Activated CD4-positive, alpha-beta T cell treated with anti-CD3 and anti-CD28 coated beads for 4 hours (primary cell): ENCODE measurements at regions not wholly inside any gene's neighbourhood (a gene's known extent, or its start where the extent isn't known, plus 50 kb on each side); places are given as distances from the start of the nearest gene placed in this dataset.
"Not testable (repeated sequence)": the region's sequence is repeated elsewhere in the genome, so short reads cannot be mapped to it uniquely, and the experiment has no call there.

Experiments used
- DNase-seq, 2 donors: peaks; one replicate each; pipeline ENCODE4 v3.0.0-alpha.2; 2020

DNA sequence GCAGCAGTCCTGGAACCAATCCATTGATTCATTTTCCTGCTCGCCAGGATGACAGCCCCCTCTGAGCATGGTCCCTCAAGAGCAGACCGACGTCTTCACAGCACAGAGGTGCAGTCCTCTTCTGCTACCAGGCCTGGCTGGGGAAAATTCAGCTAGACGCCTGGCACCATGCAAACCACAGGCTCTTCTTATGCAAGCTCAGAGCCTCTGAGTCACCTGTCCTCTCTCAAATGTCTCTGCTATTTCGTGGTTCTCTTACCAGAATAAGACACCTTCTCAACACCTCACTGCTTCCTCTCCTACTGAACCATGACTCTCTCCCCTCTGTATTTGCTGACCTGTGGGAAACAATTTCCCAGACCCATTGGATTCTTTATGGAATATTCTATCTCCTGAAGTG, 79.8 kb upstream of the CYRIA start:
- DNase-seq = no peak

GRCh38 chr2:16744521-16744920, 78.9 kb upstream of the CYRIA start:
- DNase-seq = no peak

DNA sequence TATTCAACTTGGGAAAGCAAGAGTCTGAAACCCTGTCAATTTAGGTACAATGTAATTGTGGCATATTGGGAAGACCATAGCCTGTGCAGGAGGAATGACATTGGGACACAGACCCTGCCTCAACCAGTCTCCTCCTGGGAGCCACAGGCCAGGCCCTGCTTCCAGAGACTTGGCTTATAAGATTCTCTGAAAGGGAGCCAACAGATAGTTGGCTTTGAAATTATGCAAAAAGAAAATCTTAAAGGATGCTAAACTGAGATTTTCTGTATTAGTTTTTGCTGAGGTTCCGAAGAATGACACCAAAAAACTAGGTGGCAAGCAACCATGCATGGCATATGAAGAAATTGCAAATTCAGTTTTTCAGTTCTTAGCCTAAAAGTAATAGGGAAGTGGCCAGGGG, 76.4 kb upstream of the CYRIA start:
- DNase-seq = no peak

- DNase-seq = no peak
These were observed 75.9 kb upstream of the CYRIA start for GRCh38 chr2:16741498-16741897.

DNA sequence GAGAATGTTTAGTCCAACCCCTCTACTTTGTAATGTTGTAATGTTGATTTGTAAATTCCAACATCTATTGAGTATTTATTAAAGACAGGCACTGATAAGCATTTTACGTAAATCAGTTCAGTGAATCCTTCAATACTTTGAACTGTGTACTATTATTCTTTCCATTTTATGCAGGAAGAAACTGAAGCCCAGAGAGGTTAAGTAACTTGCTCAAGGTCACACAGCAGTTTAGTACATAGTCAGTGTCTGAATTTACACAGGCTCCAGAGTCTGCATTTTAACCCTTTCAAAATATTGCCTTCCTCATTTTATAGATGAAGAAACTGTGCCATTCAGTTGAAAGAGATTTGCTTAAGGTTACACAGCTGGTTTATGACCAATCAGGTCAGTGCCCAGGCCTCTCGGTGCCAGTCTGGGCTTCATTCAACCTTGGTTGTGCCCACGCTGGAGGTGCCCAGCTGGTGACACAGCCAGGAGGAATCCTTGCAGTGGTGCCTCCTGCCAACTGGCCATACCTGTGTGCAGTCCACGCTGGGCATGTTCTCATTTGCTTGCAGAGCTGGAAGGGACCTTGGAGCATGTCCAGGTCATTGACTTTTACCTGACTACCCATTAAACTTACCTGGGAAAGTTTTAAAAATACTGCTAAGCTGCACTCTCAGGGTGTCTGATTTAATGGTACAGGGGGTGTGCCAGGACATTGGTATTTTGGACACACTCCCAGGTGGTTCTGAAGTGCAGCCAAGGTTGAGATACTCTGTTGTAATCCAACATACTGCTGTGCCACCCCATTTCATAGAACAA, 74.3 kb upstream of the CYRIA start:
- DNase-seq = no peak

GRCh38 chr2:16738361-16739225, 73.0 kb upstream of the CYRIA start:
- DNase-seq = no peak

DNA sequence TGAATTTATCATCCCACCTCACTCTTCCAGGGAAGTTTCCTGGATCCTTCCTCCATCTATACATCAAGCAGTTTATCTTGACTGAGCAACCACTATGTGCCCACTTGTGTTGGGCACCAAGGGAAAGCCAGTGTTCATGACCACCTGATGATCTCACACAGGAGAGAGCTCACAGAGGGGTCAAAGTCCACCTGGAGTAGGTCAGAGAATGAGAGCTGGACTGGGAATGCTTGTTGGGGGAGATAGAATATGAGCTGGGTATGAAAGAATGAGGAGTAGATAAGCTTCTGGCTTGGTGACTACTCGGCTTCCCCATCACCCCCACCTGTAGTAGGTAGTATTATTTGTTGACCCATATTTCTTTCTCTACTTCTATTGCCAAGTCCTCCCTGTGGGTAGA, 72.2 kb upstream of the CYRIA start:
- DNase-seq = no peak

GRCh38 chr2:16736633-16737032, 71.0 kb upstream of the CYRIA start:
- no peak for DNase-seq

DNA sequence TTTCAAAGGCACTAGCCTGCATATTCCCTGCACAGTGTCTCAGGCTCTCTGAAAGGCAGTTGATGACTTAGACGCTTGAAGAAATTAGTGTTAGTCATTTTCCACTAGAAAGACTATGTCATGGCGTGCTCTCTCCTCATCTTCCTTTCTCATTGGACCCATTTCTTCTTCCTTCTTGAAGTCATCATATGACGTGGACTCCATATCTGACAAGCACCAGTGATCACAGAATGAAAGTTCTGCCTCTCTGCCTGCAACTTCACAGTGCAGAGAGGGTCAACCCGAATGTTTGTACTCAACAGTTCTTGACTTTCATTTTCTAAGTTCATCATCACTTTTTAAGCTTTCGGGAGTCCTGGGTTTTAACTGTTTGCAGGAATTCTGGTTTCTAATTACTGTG, 63.7 kb upstream of the CYRIA start:
- DNase-seq = no peak

DNA sequence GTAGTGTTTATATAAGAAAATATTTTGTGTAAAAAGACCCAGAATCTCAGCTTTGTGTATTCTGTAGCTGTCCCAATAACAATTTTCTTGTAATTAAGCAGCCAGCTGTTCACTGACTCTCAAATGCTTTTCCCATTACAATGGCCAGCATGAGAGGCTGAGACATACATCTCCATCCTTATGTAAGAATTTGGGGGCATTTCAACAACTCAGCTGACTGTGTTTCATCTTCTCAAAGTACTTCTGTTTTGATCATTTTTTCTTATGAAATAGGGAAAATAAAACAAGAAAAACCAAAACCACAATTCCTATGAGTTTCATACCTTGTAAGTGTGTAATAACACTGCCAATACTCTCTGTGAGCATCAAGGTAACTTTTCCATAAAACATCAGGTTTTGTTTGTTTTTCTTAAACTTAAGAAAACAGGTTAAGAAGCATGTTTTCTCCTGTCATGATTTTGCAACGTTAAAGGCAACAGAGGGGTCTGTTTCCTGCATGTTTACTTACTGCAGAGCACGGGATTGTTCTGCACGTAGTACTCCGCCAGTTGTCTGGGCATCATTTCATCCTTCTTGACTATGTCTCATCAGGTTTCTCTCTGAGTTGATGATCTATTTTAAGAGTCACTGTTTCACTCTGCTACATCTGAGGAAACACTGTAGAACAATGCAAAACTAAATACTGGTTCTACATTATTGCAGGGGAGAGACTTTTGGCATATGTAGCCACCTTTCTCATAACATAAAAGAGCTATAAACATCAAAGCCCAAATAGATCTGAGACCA, 62.9 kb upstream of the CYRIA start:
- DNase-seq = no peak

DNA sequence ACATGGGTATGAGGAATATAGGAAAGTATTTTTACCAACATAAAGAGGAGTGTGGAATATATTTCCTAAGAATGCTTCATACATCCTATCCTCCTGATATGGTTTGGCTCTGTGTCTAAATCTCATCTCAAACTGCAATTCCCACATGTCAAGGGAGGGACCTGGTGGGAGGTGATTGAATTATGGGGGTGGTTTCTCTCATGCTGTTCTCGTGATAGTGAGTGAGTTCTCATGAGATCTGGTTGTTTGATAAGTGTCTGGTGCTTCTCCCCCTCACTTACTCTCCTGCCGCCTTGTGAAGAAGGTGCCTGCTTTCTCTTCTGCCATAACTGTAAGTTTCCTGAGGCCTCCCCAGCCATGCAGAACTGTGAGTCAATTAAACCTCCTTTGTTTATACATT, 62.2 kb upstream of the CYRIA start:
- DNase-seq = not testable (repeated sequence)

DNA sequence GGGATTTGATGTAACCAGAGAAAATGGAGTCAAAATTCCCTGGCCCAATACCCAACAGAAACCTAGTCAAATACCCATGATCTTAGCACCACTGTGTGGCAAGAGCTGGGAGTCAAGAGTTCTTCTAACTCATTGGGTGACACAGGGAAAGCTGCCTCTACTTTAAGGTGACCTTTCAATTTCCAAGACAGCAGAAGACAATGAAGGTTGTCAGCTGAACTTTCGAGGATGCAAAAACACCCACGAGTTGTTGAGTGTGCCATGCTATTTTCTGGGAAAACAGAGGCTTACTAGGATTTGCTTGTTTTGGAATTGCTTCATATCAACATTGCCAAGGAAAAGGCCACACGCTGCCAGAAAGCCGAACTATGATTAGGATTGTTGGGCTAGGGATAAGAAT, 61.6 kb upstream of the CYRIA start:
- DNase-seq = no peak

- DNase-seq = no peak
These were observed 60.9 kb upstream of the CYRIA start for GRCh38 chr2:16726577-16726976.

- no peak for DNase-seq
These were observed 60.5 kb upstream of the CYRIA start for GRCh38 chr2:16726147-16726546.

DNA sequence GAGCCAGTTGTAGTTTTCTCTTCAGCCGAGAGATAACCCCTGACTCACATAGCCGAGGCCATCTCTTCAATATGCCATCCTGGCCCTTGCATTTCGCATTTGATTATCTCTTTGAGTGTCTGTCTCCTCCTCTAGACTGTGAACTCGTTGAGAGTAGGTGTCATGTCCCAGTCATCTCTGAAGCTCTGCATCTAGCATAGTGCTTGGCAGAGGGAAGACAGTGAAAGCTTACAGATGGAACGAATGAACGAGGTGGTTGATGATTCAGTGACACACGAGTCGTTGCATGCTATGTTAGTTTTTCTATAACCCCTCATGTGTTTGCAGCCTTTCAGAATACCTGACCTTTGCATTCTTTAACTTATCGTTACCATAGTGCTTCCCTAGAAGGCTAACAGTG, 59.9 kb upstream of the CYRIA start:
- no peak for DNase-seq

DNA sequence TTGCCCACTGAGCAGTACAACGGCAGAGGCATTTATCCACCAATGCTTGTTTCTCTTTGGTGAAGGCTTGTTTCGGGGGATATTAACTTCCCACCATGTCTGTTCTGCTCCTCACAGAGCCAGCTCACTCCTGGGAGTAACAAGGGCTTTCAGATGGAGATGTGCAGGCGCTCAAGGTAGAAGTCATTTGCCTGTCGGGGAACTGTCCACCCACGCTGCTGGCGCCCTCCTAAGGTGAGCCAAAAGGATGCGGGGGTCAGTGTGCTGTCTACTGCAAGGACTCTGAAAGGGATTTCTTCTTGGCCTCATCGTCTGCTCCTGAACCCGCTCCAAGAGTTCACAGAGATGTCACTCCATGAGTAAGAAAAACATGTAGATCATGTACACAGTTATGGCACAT, 57.0 kb upstream of the CYRIA start:
- DNase-seq = no peak

DNA sequence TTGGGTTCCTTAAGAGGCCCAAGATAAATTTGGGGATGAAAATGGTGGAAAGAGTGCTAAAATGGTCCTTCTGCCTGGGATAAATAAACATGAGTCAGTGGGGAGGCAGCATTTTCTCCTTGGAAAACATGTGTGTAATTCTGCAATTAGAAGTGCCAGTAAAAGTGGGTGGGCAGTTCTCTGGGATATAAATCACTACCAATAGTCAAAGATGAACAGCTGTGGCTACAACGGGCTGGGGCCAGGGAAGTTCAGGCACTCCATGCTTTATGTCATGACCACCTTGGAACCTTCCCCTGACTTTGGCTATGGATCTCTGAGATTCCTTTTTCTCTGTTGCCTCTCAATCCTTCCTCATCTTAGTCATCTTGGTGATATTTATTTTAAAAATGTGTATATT, 56.5 kb upstream of the CYRIA start:
- DNase-seq = no peak

GRCh38 chr2:16721529-16721928, 55.9 kb upstream of the CYRIA start:
- DNase-seq = not testable (repeated sequence)

DNA sequence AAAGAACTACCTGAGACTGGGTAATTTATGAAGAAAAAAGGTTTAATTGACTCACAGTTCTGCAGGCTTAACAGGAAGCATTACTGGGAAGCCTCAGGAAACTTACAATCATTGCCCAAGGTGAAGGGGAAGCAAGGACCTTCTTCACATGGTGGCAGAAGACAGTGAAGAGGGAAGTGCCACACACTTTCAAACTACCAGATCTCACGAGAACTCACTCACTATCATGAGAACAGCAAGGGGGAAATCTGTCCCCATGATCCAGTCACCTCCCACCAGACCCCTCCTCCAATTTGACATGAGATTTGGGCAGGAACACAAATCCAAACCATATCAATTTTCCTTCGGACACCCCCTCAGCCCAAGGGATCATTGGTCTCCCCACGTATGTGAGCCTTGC, 55.1 kb upstream of the CYRIA start:
- not testable (repeated sequence) for DNase-seq

- DNase-seq = no peak
These were observed 53.8 kb upstream of the CYRIA start for GRCh38 chr2:16719485-16719808.

DNA sequence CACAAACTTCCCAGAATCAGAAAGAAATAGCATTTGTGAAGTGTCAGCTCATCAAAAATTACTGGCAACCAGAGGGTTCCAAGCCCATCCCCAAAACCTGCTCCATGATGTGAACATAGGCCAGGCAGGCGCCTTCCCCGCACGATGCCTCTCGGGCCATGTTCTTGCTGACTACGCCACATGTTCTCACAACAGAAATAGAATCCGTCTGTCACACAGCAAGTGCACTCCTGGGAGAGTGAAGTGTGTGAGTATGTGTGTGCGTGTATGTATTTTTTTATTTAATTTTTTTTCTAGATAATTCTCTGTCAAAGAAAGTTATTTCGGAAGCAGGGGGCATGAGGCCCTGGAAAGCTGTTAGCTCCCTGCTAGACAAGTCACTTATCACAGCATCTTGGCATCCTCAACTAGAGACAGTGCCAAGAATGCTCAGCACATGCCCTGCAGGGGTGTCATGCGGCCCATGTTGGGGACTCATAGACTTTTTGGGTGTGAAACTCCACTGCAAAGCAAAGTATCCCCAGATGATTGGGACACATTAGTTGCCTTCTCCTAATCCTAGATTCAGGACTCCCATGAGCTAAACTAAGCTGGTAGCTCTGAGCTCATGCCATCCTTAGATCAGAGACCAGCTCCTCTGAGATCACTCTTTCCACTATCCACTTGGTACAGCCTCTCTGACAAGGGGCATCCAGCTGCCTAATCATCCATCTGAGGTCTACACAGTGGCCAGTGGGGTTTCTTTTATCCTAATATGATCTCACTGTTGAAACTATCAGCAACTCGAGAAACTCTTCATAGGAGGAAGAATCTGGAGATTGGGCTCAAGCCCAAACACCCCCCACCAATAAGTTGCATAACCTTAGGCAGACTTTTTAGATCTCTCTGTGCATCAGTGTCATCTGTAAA, 53.2 kb upstream of the CYRIA start:
- DNase-seq = no peak

DNA sequence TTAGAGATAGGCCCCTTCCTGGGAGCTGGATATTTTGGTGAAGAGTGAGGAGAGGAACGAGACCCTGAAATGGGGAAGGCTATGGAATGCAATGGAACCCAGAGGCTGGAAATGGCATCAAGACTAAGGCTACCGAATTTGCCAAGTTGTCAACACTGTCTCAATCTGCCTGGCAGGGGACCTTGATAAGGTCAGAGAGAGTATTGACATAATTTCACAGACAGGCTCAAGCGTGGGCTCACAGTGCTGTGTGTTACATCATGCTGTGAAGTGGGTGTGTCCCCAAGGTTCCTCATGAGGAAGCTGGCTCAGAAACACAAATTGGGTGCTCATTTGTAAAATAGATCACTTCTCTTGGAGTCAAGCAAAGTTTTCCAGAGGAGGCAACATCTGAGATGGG, 51.8 kb upstream of the CYRIA start:
- no peak for DNase-seq

GRCh38 chr2:16716944-16717343, 51.3 kb upstream of the CYRIA start:
- no peak for DNase-seq
